H1 (cell line): ENCODE measurements at regions not wholly inside any gene's neighbourhood (a gene's known extent, or its start where the extent isn't known, plus 50 kb on each side); places are given as distances from the start of the nearest gene placed in this dataset.

Source experiments
- CTCF ChIA-PET: fragments of 300-600 bp; sonication (Branson Sonifier 250); formaldehyde crosslinking; loops from one replicate; lab custom pipeline; 2021; ENCODE audit not compliant: partially characterized antibody; lab: Charles Lee
- POLR2A ChIA-PET: fragments of 300-600 bp; sonication (Branson Sonifier 250); formaldehyde crosslinking; loops from one replicate; lab custom pipeline; 2021; ENCODE audit warnings: inconsistent platforms; ENCODE audit not compliant: partially characterized antibody; lab: Charles Lee
- DNase-seq, 2 experiments: peaks; one replicate each; pipeline versions ENCODE4 v3.0.0 to v3.0.0-alpha.2; 2010 to 2022; ENCODE audit warnings: low spot score in 2 of 2, low read depth in 1 of 2, mixed read lengths in 1 of 2
- FAIRE-seq: peaks from 2 replicates; lab custom pipeline; 2011; peaks lifted over from hg19 to GRCh38; lab: Jason Lieb, UNC
- H2AFZ ChIP-seq: 2 replicates; pipeline ENCODE4 v1.8.1; 2012; ENCODE audit warnings: low read length, inconsistent platforms
- H2AK5ac ChIP-seq: 2 replicates; pipeline ENCODE4 v1.6.1; 2013; ENCODE audit warnings: low read depth, low read length
- H2BK120ac ChIP-seq: replicated peaks from 2 replicates; pipeline ENCODE3; 2013; ENCODE audit warnings: low read depth, low read length, inconsistent platforms
- H2BK12ac ChIP-seq: 2 replicates; pipeline ENCODE4 v1.6.1; 2013; ENCODE audit warnings: low read depth, low read length
- H2BK15ac ChIP-seq: 2 replicates; pipeline ENCODE4 v1.6.1; 2013; ENCODE audit warnings: low read length
- H2BK20ac ChIP-seq: 2 replicates; pipeline ENCODE4 v1.6.1; 2013; ENCODE audit warnings: low read length
- H2BK5ac ChIP-seq: 2 replicates; pipeline ENCODE4 v1.6.1; 2013; ENCODE audit warnings: low read depth, low read length
- H3K14ac ChIP-seq: 2 replicates; pipeline ENCODE4 v1.6.1; 2013; ENCODE audit warnings: inconsistent platforms; ENCODE audit not compliant: insufficient read length
- H3K18ac ChIP-seq: 2 replicates; pipeline ENCODE4 v1.6.1; 2013; ENCODE audit warnings: low read length; ENCODE audit errors: extremely low read depth
- H3K23ac ChIP-seq: 2 replicates; pipeline ENCODE4 v1.6.1; 2013; ENCODE audit warnings: inconsistent platforms; ENCODE audit not compliant: insufficient read length
- H3K23me2 ChIP-seq: 2 replicates; pipeline ENCODE4 v1.6.1; 2013; ENCODE audit warnings: low read depth, low read length
- H3K27ac ChIP-seq: 2 replicates; pipeline ENCODE4 v1.6.1; 2011; ENCODE audit warnings: low read depth, low read length, inconsistent platforms
- H3K27me3 ChIP-seq, 4 experiments: replicated peaks in 1 of 4; 1 replicate in 1 of 4; 2 replicates in 3 of 4; pipeline versions ENCODE4 v1.6.1 to v1.8.1; 2011 to 2013; ENCODE audit warnings: low read length in 3 of 4, mild to moderate bottlenecking in 3 of 4, inconsistent platforms in 2 of 4, mixed read lengths in 2 of 4, moderate library complexity in 1 of 4; ENCODE audit not compliant: control insufficient read depth in 3 of 4, insufficient read depth in 3 of 4; ENCODE audit errors: extremely low read depth in 1 of 4
- H3K36me3 ChIP-seq, 4 experiments: 2 replicates each; pipeline versions ENCODE4 v1.6.1 to v1.8.1; 2011 to 2013; ENCODE audit warnings: mild to moderate bottlenecking in 4 of 4, low read length in 3 of 4, moderate library complexity in 2 of 4, control low read depth in 1 of 4, inconsistent platforms in 1 of 4; ENCODE audit not compliant: insufficient read depth in 4 of 4, control insufficient read depth in 2 of 4
- H3K4ac ChIP-seq: replicated peaks from 2 replicates; pipeline ENCODE3; 2013; ENCODE audit warnings: low read length, low read depth, mixed read lengths, inconsistent platforms; ENCODE audit not compliant: insufficient read length
- H3K4me1 ChIP-seq, 4 experiments: replicated peaks in 1 of 4; 1 replicate in 1 of 4; 2 replicates in 3 of 4; pipeline versions ENCODE4 v1.6.1 to v1.8.1; 2011 to 2013; ENCODE audit warnings: low read length in 3 of 4, inconsistent platforms in 2 of 4, mixed read lengths in 1 of 4; ENCODE audit not compliant: insufficient read depth in 4 of 4, control insufficient read depth in 3 of 4
- H3K4me2 ChIP-seq, 2 experiments: 2 replicates each; pipeline versions ENCODE4 v1.6.1 to v1.8.1; 2011 to 2013; ENCODE audit warnings: low read depth in 2 of 2, low read length in 2 of 2, control low read depth in 1 of 2, inconsistent platforms in 1 of 2, mild to moderate bottlenecking in 1 of 2; ENCODE audit not compliant: insufficient read depth in 1 of 2
- H3K4me3 ChIP-seq, 4 experiments: fragments of 200-600, 300-600 bp in 1 of 4; sonication (generic), shearing (Covaris generic), sonication (Bioruptor Twin) in 1 of 4; 2 replicates each; pipeline versions ENCODE4 v1.5.1 to v1.8.1; 2011 to 2016; ENCODE audit warnings: low read length in 4 of 4, low read depth in 3 of 4, control low read depth in 2 of 4, inconsistent platforms in 2 of 4, mild to moderate bottlenecking in 2 of 4, mixed read lengths in 1 of 4, moderate library complexity in 1 of 4; ENCODE audit not compliant: insufficient read depth in 2 of 4; ENCODE audit errors: extremely low read depth in 1 of 4
- H3K56ac ChIP-seq: replicated peaks from 2 replicates; pipeline ENCODE3; 2013; ENCODE audit warnings: low read depth, mild to moderate bottlenecking, mixed read lengths, low read length, inconsistent platforms; ENCODE audit not compliant: insufficient read length
- H3K79me1 ChIP-seq: 2 replicates; pipeline ENCODE4 v1.6.1; 2013; ENCODE audit warnings: low read depth, low read length, control low read depth
- H3K79me2 ChIP-seq, 2 experiments: 2 replicates each; pipeline versions ENCODE4 v1.6.1 to v1.8.1; 2012 to 2013; ENCODE audit warnings: low read length in 2 of 2, mild to moderate bottlenecking in 2 of 2, inconsistent platforms in 1 of 2; ENCODE audit not compliant: insufficient read depth in 2 of 2, control insufficient read depth in 1 of 2
- H3K9ac ChIP-seq, 4 experiments: replicated peaks in 1 of 4; 1 replicate in 1 of 4; 2 replicates in 3 of 4; pipeline versions ENCODE4 v1.6.1 to v1.8.1; 2011 to 2013; ENCODE audit warnings: low read depth in 3 of 4, low read length in 3 of 4, control low read depth in 2 of 4, mild to moderate bottlenecking in 2 of 4, moderate library complexity in 2 of 4, inconsistent platforms in 1 of 4; ENCODE audit errors: extremely low read depth in 1 of 4
- H3K9me3 ChIP-seq, 2 experiments: 2 replicates each; pipeline versions ENCODE4 v1.6.1 to v1.8.1; 2012 to 2013; ENCODE audit warnings: mild to moderate bottlenecking in 2 of 2, moderate library complexity in 2 of 2, control low read depth in 1 of 2, inconsistent platforms in 1 of 2, low read depth in 1 of 2, low read length in 1 of 2, mixed read lengths in 1 of 2; ENCODE audit not compliant: insufficient read depth in 2 of 2
- H4K20me1 ChIP-seq, 2 experiments: replicated peaks in 1 of 2; 2 replicates each; pipeline versions ENCODE3 to v1.8.1; 2011 to 2013; ENCODE audit warnings: inconsistent platforms in 2 of 2, low read length in 2 of 2, mild to moderate bottlenecking in 1 of 2; ENCODE audit not compliant: insufficient read depth in 2 of 2, control insufficient read depth in 1 of 2
- H4K5ac ChIP-seq: 2 replicates; pipeline ENCODE4 v1.6.1; 2013; ENCODE audit warnings: low read length, low read depth, mixed read lengths, inconsistent platforms; ENCODE audit not compliant: insufficient read length
- H4K8ac ChIP-seq: 2 replicates; pipeline ENCODE4 v1.8.0; 2013; ENCODE audit warnings: mild to moderate bottlenecking, moderate library complexity, low read length, inconsistent platforms; ENCODE audit not compliant: insufficient read depth; ENCODE audit errors: extremely low read depth
- H4K91ac ChIP-seq: replicated peaks from 2 replicates; pipeline ENCODE3; 2013; ENCODE audit warnings: low read length, mixed read lengths, inconsistent platforms; ENCODE audit not compliant: insufficient read length
- EGR1 ChIP-seq: IDR thresholded peaks from 2 replicates; pipeline ENCODE4 v1.6.1; 2011; ENCODE audit warnings: low read depth, low read length, borderline replicate concordance
- EZH2 ChIP-seq: fragments of 200-600 bp; sonication (generic); IDR thresholded peaks from 2 replicates; pipeline ENCODE4 v1.7.1; 2012; ENCODE audit warnings: low read depth, mild to moderate bottlenecking, moderate library complexity, low read length, inconsistent platforms; ENCODE audit not compliant: severe bottlenecking
- HDAC2 ChIP-seq, 2 experiments: fragments of 300-600 bp in 1 of 2; sonication (generic) in 1 of 2; IDR thresholded peaks; 2 replicates each; pipeline ENCODE4 v1.6.1; 2011 to 2012; ENCODE audit warnings: low read depth in 2 of 2, low read length in 2 of 2, mild to moderate bottlenecking in 2 of 2, moderate library complexity in 2 of 2, borderline replicate concordance in 1 of 2, inconsistent platforms in 1 of 2
- HDAC6 ChIP-seq: IDR thresholded peaks from one replicate; pipeline ENCODE4 v1.7.1; 2012; ENCODE audit warnings: low read depth, mild to moderate bottlenecking, inconsistent platforms, low read length, moderate library complexity
- SP1 ChIP-seq: IDR thresholded peaks from 2 replicates; pipeline ENCODE4 v1.6.1; 2011; ENCODE audit warnings: low read depth, low read length
- SP4 ChIP-seq: IDR thresholded peaks from 2 replicates; pipeline ENCODE4 v1.6.1; 2012; ENCODE audit warnings: low read length, inconsistent platforms
- WGBS, 2 experiments: shearing (Covaris generic) in 1 of 2; methylation state at CpG; one replicate each; pipeline versions ENCODE4 v1.1.6 to v1.1.7; 2013 to 2015; ENCODE audit warnings: low lambda C conversion rate in 2 of 2, mixed read lengths in 2 of 2, inconsistent platforms in 1 of 2, low coverage in 1 of 2, missing lambda C conversion rate in 1 of 2; ENCODE audit not compliant: insufficient replicate concordance in 2 of 2, insufficient coverage in 1 of 2, insufficient read length in 1 of 2; ENCODE audit errors: extremely low coverage in 1 of 2, missing lambda C conversion rate in 1 of 2; 5-methylcytosine and 5-hydroxymethylcytosine counted together
- TF ChIP-seq, protein P1 (sequence below): IDR thresholded peaks from 2 replicates; pipeline ENCODE4 v1.6.1; 2012; ENCODE audit warnings: low read length, inconsistent platforms

DNA sequence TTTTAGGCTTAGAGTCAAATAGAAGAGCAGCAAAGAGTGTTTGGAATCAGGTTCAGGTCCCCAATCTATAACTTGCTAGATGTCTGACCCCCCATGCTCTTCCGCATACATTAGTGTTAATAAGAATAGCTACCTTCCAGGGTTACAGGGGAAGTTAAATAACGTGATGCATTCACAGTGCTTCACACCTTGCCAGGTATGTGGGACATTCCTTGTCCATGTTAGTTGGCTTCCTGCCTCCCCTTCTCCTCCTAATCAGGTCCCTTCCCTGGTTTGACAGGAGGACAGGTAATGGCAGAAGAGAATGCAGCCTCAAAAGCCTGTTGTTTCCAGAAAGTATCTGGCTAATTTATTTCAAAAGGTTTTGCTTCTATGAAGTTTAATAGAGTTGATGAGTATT, 248.7 kb downstream of the MID1IP1 start:
- Histone ChIP-seq H3K9me3 (no peaks in the 10 kb centered on the region), H2AFZ (no peak overlapping the region), H3K4me2 (no peak overlapping the region), H3K56ac (no peak overlapping the region), H3K18ac (no peak overlapping the region), H4K8ac (no peak overlapping the region), H4K20me1 (no peaks in the 10 kb centered on the region), H3K4ac (no peak overlapping the region), H3K79me1 (no peaks in the 10 kb centered on the region), H2BK5ac (no peak overlapping the region), H3K36me3 (no peaks in the 10 kb centered on the region), H3K23ac (no peak overlapping the region), H2BK15ac (no peak overlapping the region), H3K27ac (no peak overlapping the region), H3K79me2 (no peaks in the 10 kb centered on the region), H3K4me1 (no peaks in the 10 kb centered on the region), H3K9ac (no peak overlapping the region), H3K14ac (no peak overlapping the region), H4K91ac (no peak overlapping the region)
- no peak for FAIRE-seq
- ChIA-PET POLR2A (no interaction called here), CTCF (interaction anchor here (2.3 kb wide), 1 partner anchor 10 kb away, joined by 6 read pairs; no protein-coding TSS in a partner anchor)
- TF ChIP-seq SP1 (no peak), SP4 (no peak), HDAC6 (no peak), EGR1 (no peak), HDAC2 (IDR thresholded peaks at IDR 0.05; ENCODE audit: borderline replicate concordance in 1 of 2, low read depth in 2 of 2, low read length in 2 of 2) (no peak), EZH2 (no peak)
- TF ChIP-seq, protein P1, sequence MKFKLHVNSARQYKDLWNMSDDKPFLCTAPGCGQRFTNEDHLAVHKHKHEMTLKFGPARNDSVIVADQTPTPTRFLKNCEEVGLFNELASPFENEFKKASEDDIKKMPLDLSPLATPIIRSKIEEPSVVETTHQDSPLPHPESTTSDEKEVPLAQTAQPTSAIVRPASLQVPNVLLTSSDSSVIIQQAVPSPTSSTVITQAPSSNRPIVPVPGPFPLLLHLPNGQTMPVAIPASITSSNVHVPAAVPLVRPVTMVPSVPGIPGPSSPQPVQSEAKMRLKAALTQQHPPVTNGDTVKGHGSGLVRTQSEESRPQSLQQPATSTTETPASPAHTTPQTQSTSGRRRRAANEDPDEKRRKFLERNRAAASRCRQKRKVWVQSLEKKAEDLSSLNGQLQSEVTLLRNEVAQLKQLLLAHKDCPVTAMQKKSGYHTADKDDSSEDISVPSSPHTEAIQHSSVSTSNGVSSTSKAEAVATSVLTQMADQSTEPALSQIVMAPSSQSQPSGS, result no peak
- TF ChIP-seq, all 59 proteins: peak for 0
- H3K23me2 ChIP-seq, result no peaks in the 10 kb centered on the region
- no peak overlapping the region for H4K5ac ChIP-seq
- no peak overlapping the region for H2BK20ac ChIP-seq
- no peak overlapping the region for H3K4me3 ChIP-seq
- 85% methylated on average over 2 of the region's 2 CpGs; no CpG with 5 or more reads in 1 of the 2 experiments for WGBS, 2 experiments
- no peak for DNase-seq
- H3K27me3 ChIP-seq, result no peaks in the 10 kb centered on the region
- H2BK120ac ChIP-seq, result no peak overlapping the region
- no peak overlapping the region for H2AK5ac ChIP-seq
- no peak overlapping the region for H2BK12ac ChIP-seq
